ENCODE measurements at regions not wholly inside any gene's neighbourhood (a gene's known extent, or its start where the extent isn't known, plus 50 kb on each side); places are given as distances from the start of the nearest gene placed in this dataset.

GRCh38 chr12:111158992-111159391 is 209.9 kb downstream of the PHETA1 start:
- DNase-seq, result no peak
- Histone ChIP-seq H3K14ac (ENCODE audit: low read length) (no peak overlapping the region), H3K4me1 (ENCODE audit: control insufficient read depth in 1 of 2, insufficient read depth in 2 of 2, low read length in 2 of 2) (no peaks in the 10 kb centered on the region), H3K9me3 (ENCODE audit: insufficient read depth, low read depth, low read length) (no peaks in the 10 kb centered on the region), H3K27me3 (ENCODE audit: insufficient read depth, low read length) (no peaks in the 10 kb centered on the region), H3K23ac (ENCODE audit: low read length) (no peak overlapping the region), H2BK12ac (ENCODE audit: low read length) (no peak overlapping the region), H3K18ac (ENCODE audit: low read length) (no peak overlapping the region), H3K27ac (ENCODE audit: low read depth, low read length) (no peak overlapping the region), H3K36me3 (ENCODE audit: control insufficient read depth in 1 of 2, insufficient read depth in 2 of 2, low read length in 2 of 2) (no peaks in the 10 kb centered on the region), H2AK5ac (ENCODE audit: low read length) (no peak overlapping the region), H2AFZ (ENCODE audit: insufficient read depth, low read length, poor library complexity) (no peak overlapping the region), H3K4ac (ENCODE audit: low read depth, low read length) (no peak overlapping the region), H3K9ac (ENCODE audit: low read length) (no peak overlapping the region), H3K4me2 (ENCODE audit: low read length) (no peak overlapping the region), H2BK120ac (ENCODE audit: insufficient read depth, low read length, poor library complexity) (no peak overlapping the region), H3K4me3 (ENCODE audit: low read depth, low read length) (no peak overlapping the region), H3K79me1 (ENCODE audit: low read length) (no peaks in the 10 kb centered on the region), H4K91ac (ENCODE audit: low read depth, low read length) (no peak overlapping the region), H4K8ac (ENCODE audit: low read depth, low read length) (no peak overlapping the region), H2BK5ac (ENCODE audit: low read depth, low read length, poor library complexity) (no peak overlapping the region), H3K79me2 (ENCODE audit: control insufficient read depth, insufficient read depth, low read length, poor library complexity) (no peaks in the 10 kb centered on the region), H4K12ac (ENCODE audit: low read depth, low read length) (no peak overlapping the region)
- WGBS (ENCODE audit: extremely low coverage, insufficient coverage, insufficient read length), result no CpG with 5 or more reads among the region's 8 CpGs

GRCh38 chr12:111157486-111157885 is 211.4 kb downstream of the PHETA1 start:
- Histone ChIP-seq H3K23ac (ENCODE audit: low read length) (no peak overlapping the region), H4K8ac (ENCODE audit: low read depth, low read length) (no peak overlapping the region), H3K27me3 (ENCODE audit: insufficient read depth, low read length) (no peaks in the 10 kb centered on the region), H2BK120ac (ENCODE audit: insufficient read depth, low read length, poor library complexity) (no peak overlapping the region), H3K79me2 (ENCODE audit: control insufficient read depth, insufficient read depth, low read length, poor library complexity) (no peaks in the 10 kb centered on the region), H4K91ac (ENCODE audit: low read depth, low read length) (no peak overlapping the region), H3K79me1 (ENCODE audit: low read length) (no peaks in the 10 kb centered on the region), H3K4me2 (ENCODE audit: low read length) (no peak overlapping the region), H3K4me3 (ENCODE audit: low read depth, low read length) (no peak overlapping the region), H3K14ac (ENCODE audit: low read length) (no peak overlapping the region), H2BK5ac (ENCODE audit: low read depth, low read length, poor library complexity) (no peak overlapping the region), H2AK5ac (ENCODE audit: low read length) (no peak overlapping the region), H3K18ac (ENCODE audit: low read length) (no peak overlapping the region), H3K4ac (ENCODE audit: low read depth, low read length) (no peak overlapping the region), H2AFZ (ENCODE audit: insufficient read depth, low read length, poor library complexity) (no peak overlapping the region), H3K9me3 (ENCODE audit: insufficient read depth, low read depth, low read length) (no peaks in the 10 kb centered on the region), H3K4me1 (ENCODE audit: control insufficient read depth in 1 of 2, insufficient read depth in 2 of 2, low read length in 2 of 2) (no peaks in the 10 kb centered on the region), H3K9ac (ENCODE audit: low read length) (no peak overlapping the region), H3K27ac (ENCODE audit: low read depth, low read length) (no peak overlapping the region), H3K36me3 (ENCODE audit: control insufficient read depth in 1 of 2, insufficient read depth in 2 of 2, low read length in 2 of 2) (no peaks in the 10 kb centered on the region), H4K12ac (ENCODE audit: low read depth, low read length) (no peak overlapping the region), H2BK12ac (ENCODE audit: low read length) (no peak overlapping the region)
- no peak for DNase-seq
- no CpG with 5 or more reads among the region's 2 CpGs for WGBS (ENCODE audit: extremely low coverage, insufficient coverage, insufficient read length)

- WGBS (ENCODE audit: extremely low coverage, insufficient coverage, insufficient read length), result no CpG with 5 or more reads among the region's 3 CpGs
- no peaks in the 10 kb centered on the region for H3K36me3 ChIP-seq (ENCODE audit: control insufficient read depth in 1 of 2, insufficient read depth in 2 of 2, low read length in 2 of 2)
These were observed 212.6 kb downstream of the PHETA1 start for GRCh38 chr12:111156304-111156703.

DNA sequence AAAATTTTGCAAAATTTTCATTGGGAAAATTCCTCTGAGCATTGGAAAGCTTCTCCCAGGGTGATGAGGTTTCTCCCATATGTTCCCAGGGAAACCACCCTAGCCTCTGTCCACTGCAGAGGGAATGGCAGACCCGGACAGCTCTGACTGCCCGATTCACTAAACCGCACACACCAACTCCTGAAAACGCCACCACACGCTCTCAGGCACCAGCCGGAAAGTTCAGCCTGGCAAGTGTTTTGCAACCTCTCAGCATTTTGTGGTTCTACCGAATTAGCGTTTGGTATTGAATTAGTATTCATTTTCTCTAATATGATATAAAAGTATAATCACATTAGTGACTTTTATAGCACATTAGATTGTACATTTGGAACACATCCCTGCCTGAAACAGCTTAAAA is 213.4 kb downstream of the PHETA1 start:
- no peak overlapping the region for H3K4me2 ChIP-seq (ENCODE audit: low read length)
- WGBS (ENCODE audit: extremely low coverage, insufficient coverage, insufficient read length), result no CpG with 5 or more reads among the region's 8 CpGs

More at GRCh38 chr12:111156304-111156703, 212.6 kb downstream of the PHETA1 start:
- no peak overlapping the region for H3K9ac ChIP-seq (ENCODE audit: low read length)
- no peaks in the 10 kb centered on the region for H3K79me2 ChIP-seq (ENCODE audit: control insufficient read depth, insufficient read depth, low read length, poor library complexity)
- H3K18ac ChIP-seq (ENCODE audit: low read length), result no peak overlapping the region
- H3K9me3 ChIP-seq (ENCODE audit: insufficient read depth, low read depth, low read length), result no peaks in the 10 kb centered on the region
- H3K14ac ChIP-seq (ENCODE audit: low read length), result no peak overlapping the region
- no peak overlapping the region for H3K4me2 ChIP-seq (ENCODE audit: low read length)
- no peaks in the 10 kb centered on the region for H3K79me1 ChIP-seq (ENCODE audit: low read length)
- H3K4ac ChIP-seq (ENCODE audit: low read depth, low read length), result no peak overlapping the region
- peak; percentile 46 to 73 for DNase-seq
- H3K4me1 ChIP-seq (ENCODE audit: control insufficient read depth in 1 of 2, insufficient read depth in 2 of 2, low read length in 2 of 2), result no peaks in the 10 kb centered on the region
- no peak overlapping the region for H4K8ac ChIP-seq (ENCODE audit: low read depth, low read length)
- H2AK5ac ChIP-seq (ENCODE audit: low read length), result no peak overlapping the region
- H4K12ac ChIP-seq (ENCODE audit: low read depth, low read length), result no peak overlapping the region
- H4K91ac ChIP-seq (ENCODE audit: low read depth, low read length), result no peak overlapping the region
- no peaks in the 10 kb centered on the region for H3K27me3 ChIP-seq (ENCODE audit: insufficient read depth, low read length)
- H2BK12ac ChIP-seq (ENCODE audit: low read length), result no peak overlapping the region
- no peak overlapping the region for H3K27ac ChIP-seq (ENCODE audit: low read depth, low read length)
- H3K23ac ChIP-seq (ENCODE audit: low read length), result no peak overlapping the region
- no peak overlapping the region for H2BK120ac ChIP-seq (ENCODE audit: insufficient read depth, low read length, poor library complexity)
- H2AFZ ChIP-seq (ENCODE audit: insufficient read depth, low read length, poor library complexity), result no peak overlapping the region
- no peak overlapping the region for H2BK5ac ChIP-seq (ENCODE audit: low read depth, low read length, poor library complexity)
- no peak overlapping the region for H3K4me3 ChIP-seq (ENCODE audit: low read depth, low read length)

More for the DNA sequence above, 213.4 kb downstream of the PHETA1 start:
- no peaks in the 10 kb centered on the region for H3K27me3 ChIP-seq (ENCODE audit: insufficient read depth, low read length)
- no peak overlapping the region for H4K8ac ChIP-seq (ENCODE audit: low read depth, low read length)
- H4K12ac ChIP-seq (ENCODE audit: low read depth, low read length), result no peak overlapping the region
- no peak overlapping the region for H3K18ac ChIP-seq (ENCODE audit: low read length)
- no peak overlapping the region for H3K4ac ChIP-seq (ENCODE audit: low read depth, low read length)
- H2BK5ac ChIP-seq (ENCODE audit: low read depth, low read length, poor library complexity), result no peak overlapping the region
- H3K36me3 ChIP-seq (ENCODE audit: control insufficient read depth in 1 of 2, insufficient read depth in 2 of 2, low read length in 2 of 2), result no peaks in the 10 kb centered on the region
- no peak overlapping the region for H3K23ac ChIP-seq (ENCODE audit: low read length)
- no peak overlapping the region for H3K27ac ChIP-seq (ENCODE audit: low read depth, low read length)
- H3K79me2 ChIP-seq (ENCODE audit: control insufficient read depth, insufficient read depth, low read length, poor library complexity), result no peaks in the 10 kb centered on the region
- no peaks in the 10 kb centered on the region for H3K79me1 ChIP-seq (ENCODE audit: low read length)
- no peaks in the 10 kb centered on the region for H3K9me3 ChIP-seq (ENCODE audit: insufficient read depth, low read depth, low read length)
- H3K4me3 ChIP-seq (ENCODE audit: low read depth, low read length), result no peak overlapping the region
- no peak overlapping the region for H2BK120ac ChIP-seq (ENCODE audit: insufficient read depth, low read length, poor library complexity)
- no peak overlapping the region for H2AFZ ChIP-seq (ENCODE audit: insufficient read depth, low read length, poor library complexity)
- H2BK12ac ChIP-seq (ENCODE audit: low read length), result no peak overlapping the region
- no peak overlapping the region for H3K9ac ChIP-seq (ENCODE audit: low read length)
- H2AK5ac ChIP-seq (ENCODE audit: low read length), result no peak overlapping the region
- H3K4me1 ChIP-seq (ENCODE audit: control insufficient read depth in 1 of 2, insufficient read depth in 2 of 2, low read length in 2 of 2), result no peaks in the 10 kb centered on the region
- DNase-seq, result no peak
- H4K91ac ChIP-seq (ENCODE audit: low read depth, low read length), result no peak overlapping the region
- H3K14ac ChIP-seq (ENCODE audit: low read length), result no peak overlapping the region
